OCI-LY3 (cell line): ENCODE measurements at regions not wholly inside any gene's neighbourhood (a gene's known extent, or its start where the extent isn't known, plus 50 kb on each side); places are given as distances from the start of the nearest gene placed in this dataset.

ENCODE experiments used
- H2AFZ ChIP-seq: fragments of 200-600, 300-600 bp; shearing (Covaris generic); 2 replicates; pipeline ENCODE4 v1.6.0; 2014; ENCODE audit warnings: antibody characterized with exemption, low read depth, low read length
- H3K27ac ChIP-seq: fragments of 200-600, 300-600 bp; sonication (generic); 2 replicates; pipeline ENCODE4 v1.5.1; 2014; ENCODE audit warnings: mild to moderate bottlenecking, low read length, moderate library complexity, mixed read lengths
- H3K27me3 ChIP-seq: fragments of 200-600, 300-600 bp; sonication (generic); 2 replicates; pipeline ENCODE4 v1.6.1; 2014; ENCODE audit warnings: low read depth, low read length, mixed read lengths
- H3K36me3 ChIP-seq: fragments of 200-600, 300-600 bp; sonication (generic); replicated peaks from 2 replicates; pipeline ENCODE3; 2014; ENCODE audit warnings: low read depth, low read length, mixed read lengths
- H3K4me1 ChIP-seq: fragments of 300-600, 200-600 bp; sonication (generic); 2 replicates; pipeline ENCODE4 v1.6.1; 2014; ENCODE audit warnings: low read length, mixed read lengths
- H3K4me2 ChIP-seq: fragments of 200-600, 300-600 bp; sonication (generic); 2 replicates; pipeline ENCODE4 v1.6.1; 2014; ENCODE audit warnings: low read length, mixed read lengths
- H3K4me3 ChIP-seq: fragments of 300-600, 200-600 bp; sonication (generic); 2 replicates; pipeline ENCODE4 v1.5.1; 2014; ENCODE audit warnings: antibody characterized with exemption, mild to moderate bottlenecking, low read length, moderate library complexity
- H3K79me2 ChIP-seq: fragments of 300-600, 200-600 bp; shearing (Covaris generic); 2 replicates; pipeline ENCODE4 v1.6.1; 2014; ENCODE audit warnings: mild to moderate bottlenecking, low read length, mixed read lengths
- H3K9ac ChIP-seq: fragments of 300-600, 200-600 bp; shearing (Covaris generic); 2 replicates; pipeline ENCODE4 v1.6.0; 2014; ENCODE audit warnings: mild to moderate bottlenecking, low read length, moderate library complexity
- H3K9me3 ChIP-seq: fragments of 200-600, 300-600 bp; shearing (Covaris generic); 2 replicates; pipeline ENCODE4 v1.6.1; 2014; ENCODE audit warnings: low read length, mixed read lengths; ENCODE audit not compliant: insufficient read depth
- H4K20me1 ChIP-seq: fragments of 200-600, 300-600 bp; sonication (generic); 2 replicates; pipeline ENCODE4 v1.6.1; 2016; ENCODE audit warnings: low read length, mixed read lengths; ENCODE audit not compliant: insufficient read depth
- CTCF ChIP-seq: fragments of 200-600, 300-600 bp; sonication (generic); IDR thresholded peaks from 2 replicates; pipeline ENCODE4 v1.5.1; 2014; ENCODE audit warnings: antibody characterized with exemption, low read length, low read depth
- EZH2phosphoT487 ChIP-seq: fragments of 200-600 bp; shearing (Covaris generic); IDR thresholded peaks from 2 replicates; pipeline ENCODE4 v1.6.1; 2018; ENCODE audit warnings: antibody characterized with exemption, mixed run types, low read depth

DNA sequence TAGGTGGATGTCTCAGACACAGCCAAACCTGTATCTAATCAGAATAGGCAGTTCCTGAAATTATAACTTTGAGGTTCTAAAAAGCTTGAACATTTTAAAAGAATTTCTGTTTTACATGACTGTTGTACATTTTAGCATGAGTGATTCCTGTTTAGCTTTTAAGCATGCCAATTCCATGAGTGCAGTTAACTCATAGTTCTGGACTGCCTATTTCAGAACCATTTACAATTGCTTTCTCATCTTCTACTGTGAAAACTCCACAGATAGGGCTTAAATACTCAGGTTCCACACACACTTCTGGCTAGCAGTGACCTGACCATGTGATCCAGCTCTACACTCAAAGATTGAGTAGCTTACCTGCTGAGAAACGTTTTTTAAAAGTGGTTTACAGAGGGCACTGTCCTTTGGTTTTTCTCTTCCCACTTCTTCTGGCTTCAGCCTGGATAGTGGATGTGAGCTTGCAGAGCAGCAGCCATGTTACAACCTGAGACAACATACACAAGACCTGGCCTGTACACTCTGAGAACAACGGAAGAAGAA lies 280.8 kb downstream of the ANKRD50 start:
- H3K4me2 ChIP-seq, result no peak overlapping the region

DNA sequence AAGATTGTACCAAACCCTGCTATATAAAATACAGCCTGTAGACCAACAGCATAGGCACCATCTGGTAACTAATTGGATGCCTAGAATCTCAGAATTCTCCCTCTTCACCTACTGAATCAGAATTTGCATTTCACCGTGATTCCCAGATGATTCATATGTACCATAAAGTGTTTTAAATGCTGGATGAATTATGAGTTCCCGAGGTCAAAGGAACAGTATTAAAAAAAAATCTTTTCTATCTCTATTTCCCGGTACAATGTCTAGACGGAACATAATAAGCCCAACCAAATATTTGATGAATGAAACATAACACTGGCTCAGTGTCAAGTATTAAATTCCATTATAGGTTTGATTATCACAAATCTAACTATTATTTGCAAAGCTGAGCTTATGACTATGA lies 280.0 kb downstream of the ANKRD50 start:
- no peak overlapping the region for H3K27ac ChIP-seq
- H3K4me1 ChIP-seq, result no peaks in the 10 kb centered on the region; the same call in 1 of the 2 replicates
- H3K9me3 ChIP-seq, result no peaks in the 10 kb centered on the region
- no peaks in the 10 kb centered on the region for H4K20me1 ChIP-seq
- no peaks in the 10 kb centered on the region for H3K36me3 ChIP-seq
- TF ChIP-seq CTCF (no peak), EZH2phosphoT487 (no peak)
- no peaks in the 10 kb centered on the region for H3K79me2 ChIP-seq
- H3K4me2 ChIP-seq, result no peak overlapping the region
- H3K27me3 ChIP-seq, result no peaks in the 10 kb centered on the region
- H3K9ac ChIP-seq, result no peak overlapping the region
- H2AFZ ChIP-seq, result no peak overlapping the region
- no peak overlapping the region for H3K4me3 ChIP-seq

More for the DNA sequence above, 280.8 kb downstream of the ANKRD50 start:
- H3K27me3 ChIP-seq, result no peaks in the 10 kb centered on the region
- no peak overlapping the region for H2AFZ ChIP-seq
- TF ChIP-seq EZH2phosphoT487 (no peak), CTCF (no peak)
- no peak overlapping the region for H3K27ac ChIP-seq
- H4K20me1 ChIP-seq, result no peaks in the 10 kb centered on the region
- H3K4me1 ChIP-seq, result no peaks in the 10 kb centered on the region; the same call in 1 of the 2 replicates
- no peaks in the 10 kb centered on the region for H3K9me3 ChIP-seq
- no peaks in the 10 kb centered on the region for H3K79me2 ChIP-seq
- H3K9ac ChIP-seq, result no peak overlapping the region
- no peak overlapping the region for H3K4me3 ChIP-seq
- H3K36me3 ChIP-seq, result no peaks in the 10 kb centered on the region

GRCh38 chr4:124433044-124433443 lies 279.5 kb downstream of the ANKRD50 start:
- no peaks in the 10 kb centered on the region for H3K79me2 ChIP-seq
- H3K9ac ChIP-seq, result no peak overlapping the region
- no peaks in the 10 kb centered on the region for H3K9me3 ChIP-seq
- H3K27ac ChIP-seq, result no peak overlapping the region
- TF ChIP-seq EZH2phosphoT487, result no peak
- TF ChIP-seq CTCF, result no peak
- H3K4me1 ChIP-seq, result no peaks in the 10 kb centered on the region; the same call in 1 of the 2 replicates
- H3K27me3 ChIP-seq, result no peaks in the 10 kb centered on the region
- H3K4me3 ChIP-seq, result no peak overlapping the region
- no peaks in the 10 kb centered on the region for H4K20me1 ChIP-seq
- no peaks in the 10 kb centered on the region for H3K36me3 ChIP-seq
- peak overlapping the region; percentile 62 for H2AFZ ChIP-seq
- no peak overlapping the region for H3K4me2 ChIP-seq

DNA sequence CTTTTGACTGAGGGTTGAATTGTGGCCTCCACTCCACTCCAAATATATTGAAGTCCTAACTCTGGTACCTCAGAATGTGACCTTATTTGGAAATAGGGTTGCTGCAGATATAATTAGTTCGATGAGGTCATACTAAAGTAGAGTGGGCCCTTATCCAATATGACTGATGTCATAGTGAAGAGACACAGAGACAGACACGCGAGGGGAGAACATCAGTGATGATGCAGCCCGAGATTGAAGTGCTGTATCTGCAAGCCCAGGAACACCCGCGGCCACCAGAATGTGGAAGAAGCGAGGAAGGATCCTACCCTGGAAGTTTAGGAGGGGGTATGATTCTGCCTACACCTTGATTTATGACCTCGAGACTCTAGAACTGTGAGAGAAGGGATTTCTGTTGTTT lies 279.0 kb downstream of the ANKRD50 start:
- H3K4me2 ChIP-seq, result no peak overlapping the region
- H3K27ac ChIP-seq, result no peak overlapping the region
- no peaks in the 10 kb centered on the region for H3K79me2 ChIP-seq
- H3K36me3 ChIP-seq, result no peaks in the 10 kb centered on the region
- no peak overlapping the region for H3K9ac ChIP-seq
- H3K4me3 ChIP-seq, result no peak overlapping the region
- no peaks in the 10 kb centered on the region for H3K27me3 ChIP-seq
- H4K20me1 ChIP-seq, result no peaks in the 10 kb centered on the region
- TF ChIP-seq CTCF (no peak), EZH2phosphoT487 (no peak)
- peak overlapping the region; percentile 62; the same call in 1 of the 2 replicates for H2AFZ ChIP-seq
- no peaks in the 10 kb centered on the region for H3K9me3 ChIP-seq
- no peaks in the 10 kb centered on the region; the same call in 1 of the 2 replicates for H3K4me1 ChIP-seq
